PC-9 (cell line): ENCODE measurements at regions not wholly inside any gene's neighbourhood (a gene's known extent, or its start where the extent isn't known, plus 50 kb on each side); places are given as distances from the start of the nearest gene placed in this dataset.

Experiments
- BruUV-seq: library from RNA; stranded (reverse); fragments of 400-500 nt; replicated peaks from 2 replicates; lab custom pipeline; 2021; lab: Mats Ljungman, UMichigan
- CTCF ChIA-PET: fragments of 300-600 bp; sonication (Branson Sonifier 250); formaldehyde crosslinking; loops from one replicate; lab custom pipeline; 2022; ENCODE audit warnings: antibody characterized with exemption; lab: Charles Lee
- POLR2A ChIA-PET: fragments of 300-600 bp; sonication (Branson Sonifier 250); formaldehyde crosslinking; loops from one replicate; lab custom pipeline; 2022; ENCODE audit warnings: antibody characterized with exemption; ENCODE audit not compliant: unreplicated experiment; lab: Charles Lee
- DNase-seq, 2 experiments: peaks; one replicate each; pipeline versions ENCODE4 v3.0.0 to v3.0.0-alpha.2; 2015 to 2022; ENCODE audit warnings: mixed read lengths in 1 of 2
- H2AFZ ChIP-seq: fragments of 200-600 bp; sonication (generic); 2 replicates; pipeline ENCODE4 v1.8.1; 2017; ENCODE audit warnings: antibody characterized with exemption
- H3F3A ChIP-seq: fragments of 200-600 bp; sonication (generic); 2 replicates; pipeline ENCODE4 v1.8.1; 2017; ENCODE audit warnings: antibody characterized with exemption, mild to moderate bottlenecking, low read depth; ENCODE audit not compliant: insufficient read depth
- H3K27ac ChIP-seq: fragments of 200-600 bp; sonication (generic); 2 replicates; pipeline ENCODE4 v1.6.1; 2016; ENCODE audit warnings: mixed run types
- H3K27me3 ChIP-seq: fragments of 200-600 bp; sonication (generic); 2 replicates; pipeline ENCODE4 v1.6.1; 2016; ENCODE audit warnings: low read depth, mixed run types; ENCODE audit not compliant: insufficient read depth
- H3K36me3 ChIP-seq: fragments of 200-600 bp; sonication (generic); 2 replicates; pipeline ENCODE4 v1.6.1; 2016; ENCODE audit warnings: low read depth, mixed run types
- H3K4me1 ChIP-seq: fragments of 200-600 bp; sonication (generic); replicated peaks from 2 replicates; pipeline ENCODE4 v1.6.1; 2016; ENCODE audit warnings: mixed run types; ENCODE audit not compliant: insufficient read depth
- H3K4me2 ChIP-seq: fragments of 200-600 bp; sonication (generic); 2 replicates; pipeline ENCODE4 v1.6.1; 2017; ENCODE audit warnings: mixed run types
- H3K4me3 ChIP-seq: fragments of 200-600 bp; sonication (generic); 2 replicates; pipeline ENCODE4 v1.6.1; 2016; ENCODE audit warnings: mixed run types
- H3K79me2 ChIP-seq: fragments of 200-600 bp; sonication (generic); 2 replicates; pipeline ENCODE4 v1.6.1; 2017; ENCODE audit warnings: low read depth, mixed run types
- H3K9me2 ChIP-seq: fragments of 200-600 bp; sonication (generic); 2 replicates; pipeline ENCODE4 v1.8.1; 2017; ENCODE audit warnings: mild to moderate bottlenecking; ENCODE audit not compliant: insufficient read depth
- H3K9me3 ChIP-seq: fragments of 200-600 bp; sonication (generic); 2 replicates; pipeline ENCODE4 v1.8.1; 2016; ENCODE audit warnings: low read depth; ENCODE audit not compliant: insufficient read depth
- H4K20me1 ChIP-seq: fragments of 200-600 bp; sonication (generic); 2 replicates; pipeline ENCODE4 v1.8.1; 2017; ENCODE audit not compliant: insufficient read depth
- EZH2 ChIP-seq: fragments of 200-600 bp; sonication (generic); IDR thresholded peaks from 2 replicates; pipeline ENCODE4 v1.8.0; 2017; ENCODE audit warnings: antibody characterized with exemption, low read depth
- intact Hi-C: fragments of 100-400 bp; cut with micrococcal nuclease; formaldehyde crosslinking; loops from one replicate; pipeline ENCODE4 v1.10.0; 2022; ENCODE audit not compliant: unreplicated experiment
- TF ChIP-seq, protein P1 (sequence below): fragments of 200-600 bp; sonication (generic); conservative IDR thresholded peaks from 2 replicates; pipeline ENCODE4 v1.6.1; 2017; ENCODE audit warnings: mixed run types, antibody characterized with exemption, mild to moderate bottlenecking, moderate library complexity

DNA sequence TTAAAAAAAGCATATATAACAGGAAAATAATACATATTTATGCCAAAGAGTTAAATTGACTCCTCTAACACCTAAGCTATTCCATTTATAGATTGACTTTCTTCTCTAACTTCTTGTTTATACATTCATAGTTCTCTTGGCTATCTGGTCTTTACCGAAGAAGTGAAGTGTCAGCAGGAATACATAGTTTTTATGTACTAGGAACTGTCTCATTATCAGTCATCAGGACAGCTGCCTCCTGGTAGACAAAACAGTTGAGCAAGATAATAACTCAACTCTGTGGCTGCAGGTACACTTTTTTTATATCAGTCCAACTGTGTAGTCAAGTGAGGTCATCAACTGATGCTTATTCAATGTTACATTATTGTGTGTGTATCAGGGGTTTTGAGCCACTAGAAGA lies 1436.0 kb upstream of the NUDT12 start:
- no peaks in the 10 kb centered on the region for H3F3A ChIP-seq
- no peak overlapping the region for H3K4me2 ChIP-seq
- no peaks in the 10 kb centered on the region for H4K20me1 ChIP-seq
- H2AFZ ChIP-seq = no peak overlapping the region
- no peaks in the 10 kb centered on the region for H3K9me3 ChIP-seq
- no peak for DNase-seq
- CTCF ChIA-PET = no interaction called here
- H3K27me3 ChIP-seq = no peaks in the 10 kb centered on the region
- intact Hi-C loops = no loop called here
- H3K36me3 ChIP-seq = no peaks in the 10 kb centered on the region
- TF ChIP-seq, protein P1, sequence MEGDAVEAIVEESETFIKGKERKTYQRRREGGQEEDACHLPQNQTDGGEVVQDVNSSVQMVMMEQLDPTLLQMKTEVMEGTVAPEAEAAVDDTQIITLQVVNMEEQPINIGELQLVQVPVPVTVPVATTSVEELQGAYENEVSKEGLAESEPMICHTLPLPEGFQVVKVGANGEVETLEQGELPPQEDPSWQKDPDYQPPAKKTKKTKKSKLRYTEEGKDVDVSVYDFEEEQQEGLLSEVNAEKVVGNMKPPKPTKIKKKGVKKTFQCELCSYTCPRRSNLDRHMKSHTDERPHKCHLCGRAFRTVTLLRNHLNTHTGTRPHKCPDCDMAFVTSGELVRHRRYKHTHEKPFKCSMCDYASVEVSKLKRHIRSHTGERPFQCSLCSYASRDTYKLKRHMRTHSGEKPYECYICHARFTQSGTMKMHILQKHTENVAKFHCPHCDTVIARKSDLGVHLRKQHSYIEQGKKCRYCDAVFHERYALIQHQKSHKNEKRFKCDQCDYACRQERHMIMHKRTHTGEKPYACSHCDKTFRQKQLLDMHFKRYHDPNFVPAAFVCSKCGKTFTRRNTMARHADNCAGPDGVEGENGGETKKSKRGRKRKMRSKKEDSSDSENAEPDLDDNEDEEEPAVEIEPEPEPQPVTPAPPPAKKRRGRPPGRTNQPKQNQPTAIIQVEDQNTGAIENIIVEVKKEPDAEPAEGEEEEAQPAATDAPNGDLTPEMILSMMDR = no peak
- TF ChIP-seq EZH2 = no peak
- no peaks in the 10 kb centered on the region for H3K4me1 ChIP-seq
- H3K27ac ChIP-seq = no peak overlapping the region
- no TSS peak for BruUV-seq
- no peak overlapping the region for H3K4me3 ChIP-seq
- no peaks in the 10 kb centered on the region for H3K9me2 ChIP-seq
- POLR2A ChIA-PET = no interaction called here
- H3K79me2 ChIP-seq = no peaks in the 10 kb centered on the region

DNA sequence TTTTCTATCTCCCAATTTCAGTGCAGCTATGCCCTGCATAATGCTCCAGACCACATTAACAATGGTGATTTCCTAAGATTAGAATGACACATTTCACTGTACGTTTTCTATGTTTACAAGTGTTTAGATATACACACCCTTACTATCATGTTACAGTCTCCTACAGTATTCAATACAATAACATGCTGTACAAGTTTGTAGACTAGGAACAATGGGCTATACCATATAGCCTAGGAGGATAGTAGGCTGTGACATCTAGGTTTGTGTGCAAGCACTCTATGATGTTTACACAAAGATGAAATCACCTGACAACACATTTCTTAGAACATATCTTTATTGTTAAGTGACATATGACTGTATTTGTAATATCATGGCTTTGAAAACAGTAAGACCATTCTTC lies 1435.6 kb upstream of the NUDT12 start:
- Histone ChIP-seq H3K27ac (no peak overlapping the region), H3K9me2 (no peaks in the 10 kb centered on the region), H4K20me1 (no peaks in the 10 kb centered on the region), H3K4me3 (no peak overlapping the region), H3K9me3 (no peaks in the 10 kb centered on the region), H3F3A (no peaks in the 10 kb centered on the region), H3K4me1 (no peaks in the 10 kb centered on the region), H3K36me3 (no peaks in the 10 kb centered on the region), H3K4me2 (no peak overlapping the region), H2AFZ (no peak overlapping the region), H3K27me3 (no peaks in the 10 kb centered on the region), H3K79me2 (no peaks in the 10 kb centered on the region)
- intact Hi-C loops = no loop called here
- ChIA-PET POLR2A (no interaction called here), CTCF (no interaction called here)
- no peak for TF ChIP-seq EZH2
- TF ChIP-seq, protein P1 = no peak
- DNase-seq = no peak
- no TSS peak for BruUV-seq

DNA sequence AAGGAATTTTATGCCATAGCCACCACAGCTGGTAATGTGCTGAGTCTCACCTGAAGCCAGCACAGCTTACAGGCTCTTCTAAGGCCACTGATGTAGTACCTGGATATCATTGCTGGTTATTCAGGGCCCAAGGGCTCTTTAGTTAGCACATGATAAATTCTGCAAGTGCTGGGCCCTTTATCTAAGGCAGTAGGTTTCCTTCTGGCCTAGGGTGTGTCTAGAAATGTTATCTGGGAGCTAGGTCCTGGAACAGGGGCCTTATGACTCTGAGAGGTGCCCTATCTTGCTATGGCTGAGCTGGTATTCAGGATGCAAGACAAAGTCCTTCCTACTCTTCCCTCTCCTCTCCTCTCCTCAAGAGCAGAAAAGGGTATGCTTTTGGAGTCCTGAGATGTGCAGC lies 1424.5 kb upstream of the NUDT12 start:
- Histone ChIP-seq H3K27me3 (no peaks in the 10 kb centered on the region), H2AFZ (no peak overlapping the region), H3K4me3 (no peak overlapping the region), H4K20me1 (no peaks in the 10 kb centered on the region; the same call in 1 of the 2 replicates), H3F3A (no peaks in the 10 kb centered on the region), H3K9me2 (no peaks in the 10 kb centered on the region; the same call in 1 of the 2 replicates), H3K9me3 (no peaks in the 10 kb centered on the region; the same call in 1 of the 2 replicates), H3K4me2 (no peak overlapping the region), H3K4me1 (no peaks in the 10 kb centered on the region), H3K36me3 (no peaks in the 10 kb centered on the region), H3K79me2 (no peaks in the 10 kb centered on the region), H3K27ac (no peak overlapping the region)
- no peak for DNase-seq
- intact Hi-C loops = no loop called here
- BruUV-seq = no TSS peak
- no peak for TF ChIP-seq EZH2
- ChIA-PET POLR2A (no interaction called here), CTCF (no interaction called here)

DNA sequence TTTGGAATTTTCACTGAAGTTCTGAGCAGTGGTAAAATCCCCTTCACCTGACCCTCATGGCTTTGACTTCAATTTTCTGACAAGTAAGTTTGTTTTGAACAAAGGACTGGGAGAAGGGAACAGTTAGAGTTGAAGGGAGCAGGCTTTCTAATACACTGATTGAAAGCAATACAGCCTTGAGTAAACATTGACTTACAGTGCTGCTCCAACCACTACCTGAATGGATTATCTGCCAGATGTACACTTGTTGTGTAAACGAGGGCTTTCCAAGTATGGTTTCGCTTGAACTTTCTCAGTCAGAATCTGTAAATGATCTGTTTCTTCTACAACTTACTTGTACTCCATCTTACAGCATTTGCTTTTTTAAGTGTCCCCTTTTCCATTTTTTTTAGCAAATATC lies 1414.9 kb upstream of the NUDT12 start:
- ChIA-PET POLR2A (no interaction called here), CTCF (no interaction called here)
- Histone ChIP-seq H3K27ac (no peak overlapping the region), H3K4me3 (no peak overlapping the region), H3K4me1 (no peaks in the 10 kb centered on the region), H3F3A (no peaks in the 10 kb centered on the region), H3K4me2 (no peak overlapping the region), H3K79me2 (no peaks in the 10 kb centered on the region), H2AFZ (no peak overlapping the region), H3K27me3 (no peaks in the 10 kb centered on the region), H3K9me3 (no peaks in the 10 kb centered on the region), H4K20me1 (no peaks in the 10 kb centered on the region), H3K9me2 (no peaks in the 10 kb centered on the region), H3K36me3 (no peaks in the 10 kb centered on the region)
- BruUV-seq = no TSS peak
- DNase-seq = no peak
- no peak for TF ChIP-seq EZH2
- TF ChIP-seq, protein P1 = no peak
- intact Hi-C loops = no loop called here
